T-helper 17 cell (primary cell): ENCODE measurements at regions not wholly inside any gene's neighbourhood (a gene's known extent, or its start where the extent isn't known, plus 50 kb on each side); places are given as distances from the start of the nearest gene placed in this dataset.

Experiments
- ATAC-seq: fragments of 150-1000 bp; cut with Tn5 transposase; 2 replicates; pipeline ENCODE4 v1.10.0; 2021; ENCODE audit warnings: mild to moderate bottlenecking, moderate library complexity
- DNase-seq, 3 donors: peaks; one replicate each; pipeline versions ENCODE4 v3.0.0 to v3.0.0-alpha.2; 2020 to 2021
- H3K9me3 ChIP-seq: one replicate; pipeline ENCODE4 v1.7.0; 2013; ENCODE audit warnings: low read length, mild to moderate bottlenecking; ENCODE audit not compliant: control insufficient read depth, poor library complexity, severe bottlenecking
- H3K27ac Mint-ChIP-seq: one replicate; pipeline ENCODE4 v1.8.0; 2022; ENCODE audit warnings: mild to moderate bottlenecking, moderate library complexity, mixed read lengths
- H3K27me3 Mint-ChIP-seq: one replicate; pipeline ENCODE4 v1.8.0; 2022; ENCODE audit warnings: mixed read lengths
- H3K36me3 Mint-ChIP-seq: one replicate; pipeline ENCODE4 v1.8.0; 2022; ENCODE audit warnings: low read depth, mixed read lengths
- H3K4me1 Mint-ChIP-seq: one replicate; pipeline ENCODE4 v1.8.0; 2022; ENCODE audit warnings: mild to moderate bottlenecking, mixed read lengths
- H3K4me3 Mint-ChIP-seq: one replicate; pipeline ENCODE4 v1.8.0; 2022; ENCODE audit warnings: mild to moderate bottlenecking, moderate library complexity, mixed read lengths

GRCh38 chr10:2019803-2020202 is 282.5 kb upstream of the ADARB2 start:
- H3K27me3 Mint-ChIP-seq: peaks cover 21% of the 10 kb centered on the region
- DNase-seq: no peak
- H3K36me3 Mint-ChIP-seq: peaks cover 2% of the 10 kb centered on the region
- no peak overlapping the region for H3K4me3 Mint-ChIP-seq
- H3K9me3 ChIP-seq: no peaks in the 10 kb centered on the region
- no peak overlapping the region for H3K27ac Mint-ChIP-seq
- ATAC-seq: no peak
- H3K4me1 Mint-ChIP-seq: peaks cover 3% of the 10 kb centered on the region

DNA sequence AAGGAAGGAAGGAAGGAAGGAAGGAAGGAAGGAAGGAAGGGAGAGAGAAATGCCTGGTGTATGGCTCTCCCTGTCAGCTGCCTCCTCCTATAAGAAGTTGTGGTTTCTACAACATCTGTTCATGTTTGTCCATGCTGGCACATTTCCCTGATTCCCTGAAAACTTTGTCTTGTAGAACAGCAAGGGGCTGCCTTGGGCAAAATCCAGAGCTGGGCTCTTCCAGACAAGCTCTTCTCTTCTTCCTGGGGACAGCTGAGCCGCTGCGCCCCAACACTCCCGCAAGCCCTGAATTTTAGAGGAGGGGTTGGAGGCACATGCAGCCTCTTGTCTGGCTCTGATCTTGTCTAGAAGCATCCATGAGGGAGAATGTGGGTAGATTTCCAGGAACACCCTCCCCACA is 282.0 kb upstream of the ADARB2 start:
- peaks cover 17% of the 10 kb centered on the region for H3K27me3 Mint-ChIP-seq
- no peak for ATAC-seq

DNA sequence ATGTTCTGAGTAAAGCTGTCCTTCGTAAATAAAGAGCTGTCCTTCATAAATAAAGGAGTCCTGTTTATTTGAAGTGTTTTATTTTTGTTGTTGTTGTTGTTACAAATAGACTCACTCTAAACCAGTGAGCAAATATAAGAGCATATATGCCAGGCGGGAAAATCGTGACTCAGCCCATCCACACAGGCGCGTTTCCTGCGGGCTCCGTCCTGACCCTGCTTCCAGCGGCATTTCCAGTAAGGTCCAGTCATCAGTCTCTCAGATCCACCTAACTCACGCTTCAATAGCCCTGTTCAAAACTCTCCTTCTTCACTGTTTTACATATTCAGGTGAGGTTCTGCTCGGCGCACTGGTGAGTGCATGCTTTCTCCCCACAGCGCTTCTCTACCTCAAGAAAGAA is 277.2 kb upstream of the ADARB2 start:
- Mint-ChIP-seq H3K4me3 (no peak overlapping the region), H3K27ac (no peak overlapping the region)
- no peak for ATAC-seq

More for the DNA sequence above, 282.0 kb upstream of the ADARB2 start:
- no peaks in the 10 kb centered on the region for H3K9me3 ChIP-seq
- peaks cover 4% of the 10 kb centered on the region for H3K4me1 Mint-ChIP-seq
- H3K36me3 Mint-ChIP-seq: peaks cover 2% of the 10 kb centered on the region
- no peak overlapping the region for H3K4me3 Mint-ChIP-seq
- H3K27ac Mint-ChIP-seq: no peak overlapping the region
- DNase-seq: no peak

GRCh38 chr10:2012209-2012608 is 274.9 kb upstream of the ADARB2 start:
- H3K27ac Mint-ChIP-seq: no peak overlapping the region
- DNase-seq: no peak

More for the DNA sequence above, 277.2 kb upstream of the ADARB2 start:
- H3K36me3 Mint-ChIP-seq: peaks cover 2% of the 10 kb centered on the region
- DNase-seq: no peak
- H3K4me1 Mint-ChIP-seq: peaks cover 4% of the 10 kb centered on the region
- peaks cover 14% of the 10 kb centered on the region for H3K27me3 Mint-ChIP-seq
- no peaks in the 10 kb centered on the region for H3K9me3 ChIP-seq

DNA sequence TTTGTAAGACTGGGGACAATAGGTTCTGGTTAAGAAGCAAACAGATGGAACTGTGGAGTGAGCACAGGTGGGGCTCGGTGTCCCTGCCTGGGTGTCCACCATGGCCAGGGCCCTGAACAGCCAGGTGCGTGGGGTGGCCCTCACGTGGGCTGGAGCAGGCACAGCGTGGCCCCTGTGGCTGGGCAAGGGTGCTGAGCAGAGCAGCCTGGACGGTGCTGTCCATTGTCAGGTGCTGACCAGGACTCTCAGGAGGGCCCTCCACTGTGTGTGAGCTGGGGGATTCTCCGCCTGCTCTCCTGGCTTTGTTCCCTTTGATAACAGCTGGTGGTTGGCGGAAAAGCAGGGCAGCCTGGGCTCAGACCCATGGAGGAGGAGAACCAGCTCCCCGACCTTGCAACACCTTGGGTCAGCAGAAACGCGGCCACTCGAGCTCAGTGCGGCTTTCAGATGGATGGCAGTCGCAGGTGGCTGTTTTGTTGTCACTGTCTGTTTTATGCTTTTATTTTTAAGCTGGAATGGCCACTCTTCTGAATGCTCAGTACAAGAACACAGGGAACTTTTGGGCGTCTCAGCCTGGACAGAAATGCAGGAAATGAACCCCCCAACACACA is 273.9 kb upstream of the ADARB2 start:
- no peak overlapping the region for H3K4me3 Mint-ChIP-seq
- peaks cover 2% of the 10 kb centered on the region for H3K4me1 Mint-ChIP-seq
- DNase-seq (no peak), ATAC-seq (no peak)
- H3K9me3 ChIP-seq: no peaks in the 10 kb centered on the region
- H3K27ac Mint-ChIP-seq: no peak overlapping the region
- no peaks in the 10 kb centered on the region for H3K27me3 Mint-ChIP-seq
- H3K36me3 Mint-ChIP-seq: peaks cover 2% of the 10 kb centered on the region

More at GRCh38 chr10:2012209-2012608, 274.9 kb upstream of the ADARB2 start:
- Mint-ChIP-seq H3K36me3 (peaks cover 2% of the 10 kb centered on the region), H3K4me3 (no peak overlapping the region), H3K27me3 (peaks cover 2% of the 10 kb centered on the region), H3K4me1 (peaks cover 3% of the 10 kb centered on the region)
- no peak for ATAC-seq
- H3K9me3 ChIP-seq: no peaks in the 10 kb centered on the region

DNA sequence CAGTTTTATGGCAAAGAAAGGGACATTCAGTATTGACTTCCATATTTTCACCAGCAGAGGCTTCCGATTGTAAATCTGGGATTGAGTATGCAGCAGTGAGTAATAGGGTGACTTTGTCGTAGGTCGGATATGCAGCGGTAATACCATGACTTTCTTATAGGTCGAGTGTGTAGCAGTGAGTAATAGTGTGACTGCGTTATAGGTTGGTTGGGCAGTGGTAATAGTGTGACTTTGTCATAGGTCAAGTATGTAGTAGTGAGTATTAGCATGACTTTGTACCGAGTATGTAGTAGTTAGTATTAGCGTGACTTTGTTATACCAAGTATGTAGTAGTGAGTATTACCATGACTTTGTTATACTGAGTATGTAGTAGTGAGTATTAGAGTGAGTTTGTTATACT is 268.2 kb upstream of the ADARB2 start:
- Mint-ChIP-seq H3K36me3 (no peaks in the 10 kb centered on the region), H3K4me3 (no peak overlapping the region), H3K27ac (no peak overlapping the region), H3K4me1 (no peaks in the 10 kb centered on the region), H3K27me3 (peaks cover under 1% of the 10 kb centered on the region)
- H3K9me3 ChIP-seq: no peaks in the 10 kb centered on the region
- no peak for DNase-seq
- ATAC-seq: no peak

- Mint-ChIP-seq H3K36me3 (no peaks in the 10 kb centered on the region), H3K4me1 (no peaks in the 10 kb centered on the region), H3K27ac (no peak overlapping the region), H3K27me3 (no peaks in the 10 kb centered on the region), H3K4me3 (no peak overlapping the region)
- DNase-seq (no peak), ATAC-seq (no peak)
- no peaks in the 10 kb centered on the region for H3K9me3 ChIP-seq
These were observed 255.6 kb upstream of the ADARB2 start for GRCh38 chr10:1992930-1993329.

- no peak overlapping the region for H3K27ac Mint-ChIP-seq
- H3K27me3 Mint-ChIP-seq: peaks cover 11% of the 10 kb centered on the region
- H3K4me3 Mint-ChIP-seq: no peak overlapping the region
- no peaks in the 10 kb centered on the region for H3K36me3 Mint-ChIP-seq
- H3K9me3 ChIP-seq: no peaks in the 10 kb centered on the region
- no peaks in the 10 kb centered on the region for H3K4me1 Mint-ChIP-seq
- no peak for DNase-seq
- no peak for ATAC-seq
These were observed 251.8 kb upstream of the ADARB2 start for GRCh38 chr10:1989090-1989489.

DNA sequence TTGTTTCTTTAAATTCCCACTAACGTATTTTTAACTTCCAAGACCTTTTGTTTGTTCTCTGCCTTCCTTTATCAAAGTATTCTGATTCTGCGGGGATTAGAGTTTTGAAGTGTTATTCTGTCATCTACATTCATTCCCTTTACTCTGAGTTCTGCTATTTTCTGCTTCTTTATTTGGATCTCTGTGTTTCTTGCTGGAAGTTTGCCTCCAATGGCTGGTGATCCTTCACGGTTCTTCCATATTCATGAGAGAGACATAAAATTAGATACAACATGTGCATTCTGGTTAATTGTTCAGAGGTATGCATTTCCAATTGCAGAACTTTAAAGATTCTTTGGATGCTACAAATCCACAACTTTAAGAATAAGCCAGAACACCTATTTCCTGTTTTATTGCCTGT is 244.7 kb upstream of the ADARB2 start:
- Mint-ChIP-seq H3K27ac (no peak overlapping the region), H3K4me3 (no peak overlapping the region), H3K27me3 (peaks cover 12% of the 10 kb centered on the region)

DNA sequence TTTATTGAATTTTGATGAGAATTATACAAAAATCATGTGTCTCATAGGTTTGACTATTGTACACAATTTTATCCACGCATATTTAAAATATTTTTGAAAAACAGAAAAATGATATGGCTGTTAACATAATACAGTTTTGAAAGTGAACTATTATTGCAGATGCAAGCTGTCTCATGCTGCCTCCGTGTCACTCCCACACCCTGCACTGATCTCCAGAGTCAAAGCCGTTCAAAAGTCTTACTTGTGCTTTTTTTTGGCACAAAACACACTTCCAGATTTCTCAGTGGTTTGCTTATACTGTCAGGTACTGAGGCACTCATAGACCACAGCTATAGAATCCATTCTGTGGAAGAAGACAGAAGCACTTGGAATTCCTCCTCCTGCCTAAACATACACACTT is 243.1 kb upstream of the ADARB2 start:
- no peaks in the 10 kb centered on the region for H3K4me1 Mint-ChIP-seq
- H3K4me3 Mint-ChIP-seq: no peak overlapping the region
- ATAC-seq (no peak), DNase-seq (no peak)
- no peak overlapping the region for H3K27ac Mint-ChIP-seq
- no peaks in the 10 kb centered on the region for H3K9me3 ChIP-seq
- H3K27me3 Mint-ChIP-seq: peaks cover 12% of the 10 kb centered on the region
- H3K36me3 Mint-ChIP-seq: no peaks in the 10 kb centered on the region

More for the DNA sequence above, 244.7 kb upstream of the ADARB2 start:
- Mint-ChIP-seq H3K36me3 (no peaks in the 10 kb centered on the region), H3K4me1 (no peaks in the 10 kb centered on the region)
- ATAC-seq: no peak
- DNase-seq: no peak
- no peaks in the 10 kb centered on the region for H3K9me3 ChIP-seq

- DNase-seq (no peak), ATAC-seq (no peak)
- H3K4me3 Mint-ChIP-seq: no peak overlapping the region
- H3K4me1 Mint-ChIP-seq: no peaks in the 10 kb centered on the region
- H3K36me3 Mint-ChIP-seq: no peaks in the 10 kb centered on the region
- no peak overlapping the region for H3K27ac Mint-ChIP-seq
- no peaks in the 10 kb centered on the region for H3K9me3 ChIP-seq
- H3K27me3 Mint-ChIP-seq: peaks cover 5% of the 10 kb centered on the region
These were observed 241.3 kb upstream of the ADARB2 start for GRCh38 chr10:1978584-1978983.

DNA sequence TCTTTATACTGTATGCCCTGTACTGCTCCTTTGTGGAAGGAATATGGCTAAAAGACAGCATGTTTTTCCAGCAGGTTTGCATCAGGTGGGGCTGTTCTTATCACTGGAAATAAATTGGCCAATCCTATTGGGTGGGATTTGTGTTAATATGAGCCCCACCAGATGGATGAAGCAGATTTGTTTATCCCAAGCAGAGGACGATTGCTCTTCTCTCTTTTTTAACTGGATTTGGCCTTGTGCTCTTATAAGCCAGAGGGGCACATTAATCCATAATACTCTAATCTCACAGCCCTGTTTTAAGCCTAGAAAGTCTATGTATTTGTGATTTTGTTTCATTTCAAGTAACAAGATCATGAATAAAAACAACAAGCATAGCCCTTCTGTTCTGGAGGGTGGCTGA is 240.1 kb upstream of the ADARB2 start:
- H3K4me3 Mint-ChIP-seq: no peak overlapping the region
- ATAC-seq (no peak), DNase-seq (no peak)

GRCh38 chr10:1972406-1972805 is 235.1 kb upstream of the ADARB2 start:
- no peaks in the 10 kb centered on the region for H3K4me1 Mint-ChIP-seq
- peaks cover 3% of the 10 kb centered on the region for H3K9me3 ChIP-seq
- no peak overlapping the region for H3K27ac Mint-ChIP-seq
- H3K4me3 Mint-ChIP-seq: no peak overlapping the region
- DNase-seq (no peak), ATAC-seq (no peak)
- H3K36me3 Mint-ChIP-seq: peaks cover 2% of the 10 kb centered on the region
- peaks cover 7% of the 10 kb centered on the region for H3K27me3 Mint-ChIP-seq

More for the DNA sequence above, 240.1 kb upstream of the ADARB2 start:
- H3K9me3 ChIP-seq: no peaks in the 10 kb centered on the region
- no peaks in the 10 kb centered on the region for H3K36me3 Mint-ChIP-seq
- no peaks in the 10 kb centered on the region for H3K4me1 Mint-ChIP-seq
- H3K27me3 Mint-ChIP-seq: peaks cover 5% of the 10 kb centered on the region
- no peak overlapping the region for H3K27ac Mint-ChIP-seq

- ATAC-seq (no peak), DNase-seq (no peak)
- Mint-ChIP-seq H3K27ac (no peak overlapping the region), H3K27me3 (peaks cover 9% of the 10 kb centered on the region), H3K4me3 (no peak overlapping the region), H3K36me3 (peaks cover 2% of the 10 kb centered on the region), H3K4me1 (no peaks in the 10 kb centered on the region)
- peaks cover 3% of the 10 kb centered on the region for H3K9me3 ChIP-seq
These were observed 231.1 kb upstream of the ADARB2 start for GRCh38 chr10:1968257-1969033.
